CD4-positive, alpha-beta memory T cell (primary cell): ENCODE measurements at regions not wholly inside any gene's neighbourhood (a gene's known extent, or its start where the extent isn't known, plus 50 kb on each side); places are given as distances from the start of the nearest gene placed in this dataset.

Experiments
- CTCF ChIA-PET: fragments of 350-600 bp; sonication (Branson Sonifier 250); formaldehyde crosslinking; loops from one replicate; lab custom pipeline; 2021; ENCODE audit warnings: inconsistent platforms; ENCODE audit not compliant: partially characterized antibody; lab: Charles Lee
- POLR2A ChIA-PET: fragments of 350-600 bp; sonication (Branson Sonifier 250); formaldehyde crosslinking; loops from one replicate; lab custom pipeline; 2021; ENCODE audit not compliant: partially characterized antibody; lab: Charles Lee
- DNase-seq, 5 donors: peaks; one replicate each; pipeline versions ENCODE4 v3.0.0 to v3.0.0-alpha.2; 2020 to 2022; ENCODE audit warnings: mixed read lengths in 1 of 5
- H3K27ac ChIP-seq: one replicate; pipeline ENCODE4 v1.7.0; 2013; ENCODE audit warnings: low read depth, low read length
- H3K27me3 ChIP-seq: 2 replicates; pipeline ENCODE4 v1.7.0; 2013; ENCODE audit warnings: mild to moderate bottlenecking, low read length, moderate library complexity; ENCODE audit not compliant: insufficient read depth
- H3K36me3 ChIP-seq: 2 replicates; pipeline ENCODE4 v1.7.0; 2013; ENCODE audit warnings: mild to moderate bottlenecking, low read length, moderate library complexity; ENCODE audit not compliant: insufficient read depth
- H3K4me1 ChIP-seq: 2 replicates; pipeline ENCODE4 v1.7.0; 2013; ENCODE audit warnings: mild to moderate bottlenecking, low read length, moderate library complexity; ENCODE audit not compliant: insufficient read depth
- H3K4me3 ChIP-seq, 2 donors: one replicate each; pipeline ENCODE4 v1.7.0; 2013; ENCODE audit warnings: low read length in 2 of 2, mild to moderate bottlenecking in 1 of 2
- H3K9me3 ChIP-seq, 2 donors: one replicate each; pipeline ENCODE4 v1.7.0; 2013; ENCODE audit warnings: low read length in 2 of 2, control low read depth in 1 of 2; ENCODE audit not compliant: control insufficient read depth in 1 of 2
- H3K27ac Mint-ChIP-seq, 7 donors: one replicate each; pipeline ENCODE4 v1.8.0; 2020 to 2021; ENCODE audit warnings: mixed read lengths in 7 of 7, mild to moderate bottlenecking in 6 of 7, inconsistent platforms in 3 of 7, moderate library complexity in 3 of 7
- H3K27me3 Mint-ChIP-seq, 2 donors: one replicate each; pipeline ENCODE4 v1.8.0; 2020 to 2021; ENCODE audit warnings: mixed read lengths in 2 of 2
- H3K36me3 Mint-ChIP-seq, 2 donors: one replicate each; pipeline ENCODE4 v1.8.0; 2020 to 2021; ENCODE audit warnings: mixed read lengths in 2 of 2, inconsistent platforms in 1 of 2, mild to moderate bottlenecking in 1 of 2
- H3K4me1 Mint-ChIP-seq, 4 donors: one replicate each; pipeline ENCODE4 v1.8.0; 2020 to 2021; ENCODE audit warnings: mixed read lengths in 4 of 4, mild to moderate bottlenecking in 1 of 4
- H3K4me3 Mint-ChIP-seq, 8 donors: one replicate each; pipeline ENCODE4 v1.8.0; 2020 to 2021; ENCODE audit warnings: mixed read lengths in 8 of 8, mild to moderate bottlenecking in 7 of 8, moderate library complexity in 6 of 8, inconsistent platforms in 3 of 8
- H3K9me3 Mint-ChIP-seq, 8 donors: one replicate each; pipeline ENCODE4 v1.8.0; 2020 to 2021; ENCODE audit warnings: mixed read lengths in 8 of 8, mild to moderate bottlenecking in 5 of 8, inconsistent platforms in 3 of 8, moderate library complexity in 1 of 8
- intact Hi-C: fragments of 100-400 bp; cut with micrococcal nuclease; formaldehyde crosslinking; loops from one replicate; pipeline ENCODE4 v1.15.1; 2023

DNA sequence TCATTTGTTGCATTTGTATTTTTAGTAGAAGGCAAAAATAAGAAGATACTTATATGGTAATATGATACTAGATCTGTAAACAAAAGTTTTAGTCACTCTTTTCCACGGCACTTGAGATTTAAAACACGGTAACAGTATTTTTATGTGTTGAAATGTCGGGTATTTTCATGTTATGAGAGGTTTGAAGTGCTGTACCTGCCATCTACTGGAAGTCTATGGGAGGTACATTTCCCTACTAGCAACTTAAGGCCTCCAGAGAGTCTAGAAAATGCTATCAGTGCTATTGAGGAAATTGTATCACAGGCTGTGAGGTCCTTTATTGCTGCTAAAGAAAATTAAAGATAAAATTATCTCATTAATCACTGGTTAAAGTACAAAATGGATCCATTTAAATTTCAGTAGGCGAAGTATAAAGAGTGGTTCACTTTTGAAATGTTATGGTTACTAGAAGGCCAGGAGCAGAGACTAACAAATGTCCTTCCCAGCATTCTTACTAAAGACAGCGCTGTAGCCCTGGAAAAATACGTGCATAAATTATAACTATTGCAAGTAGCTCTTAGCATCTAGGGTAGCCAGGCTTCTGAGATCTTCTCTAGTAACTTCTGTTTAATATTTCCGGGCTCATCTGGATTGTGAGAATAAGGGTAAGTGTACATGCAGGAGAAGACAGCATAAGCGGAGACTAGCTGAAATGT, 77.6 kb upstream of the PRKD1 start:
- Histone ChIP-seq H3K27ac (no peak overlapping the region), H3K4me3 (no peak overlapping the region), H3K9me3 (no peaks in the 10 kb centered on the region), H3K27me3 (no peaks in the 10 kb centered on the region), H3K4me1 (no peaks in the 10 kb centered on the region), H3K36me3 (no peaks in the 10 kb centered on the region)
- ChIA-PET POLR2A (no interaction called here), CTCF (no interaction called here)
- Mint-ChIP-seq H3K9me3 (peaks cover 0 to 7% (median 4%) of the 10 kb centered on the region in 8 donors), H3K4me3 (no peak overlapping the region), H3K36me3 (no peaks in the 10 kb centered on the region), H3K27ac (no peak overlapping the region), H3K4me1 (no peaks in the 10 kb centered on the region), H3K27me3 (no peaks in the 10 kb centered on the region)
- intact Hi-C loops: no loop called here
- no peak for DNase-seq

- Histone ChIP-seq H3K27me3 (no peaks in the 10 kb centered on the region), H3K9me3 (no peaks in the 10 kb centered on the region), H3K4me1 (no peaks in the 10 kb centered on the region), H3K4me3 (no peak overlapping the region), H3K27ac (no peak overlapping the region), H3K36me3 (no peaks in the 10 kb centered on the region)
- intact Hi-C loops: no loop called here
- no peak for DNase-seq
- Mint-ChIP-seq H3K36me3 (no peaks in the 10 kb centered on the region), H3K27ac (no peak overlapping the region), H3K4me3 (no peak overlapping the region), H3K4me1 (no peaks in the 10 kb centered on the region), H3K9me3 (peaks cover 0 to 8% (median 4%) of the 10 kb centered on the region in 8 donors), H3K27me3 (no peaks in the 10 kb centered on the region)
- POLR2A ChIA-PET: no interaction called here
- CTCF ChIA-PET: no interaction called here
Observed at GRCh38 chr14:30006695-30007094, 79.0 kb upstream of the PRKD1 start.

DNA sequence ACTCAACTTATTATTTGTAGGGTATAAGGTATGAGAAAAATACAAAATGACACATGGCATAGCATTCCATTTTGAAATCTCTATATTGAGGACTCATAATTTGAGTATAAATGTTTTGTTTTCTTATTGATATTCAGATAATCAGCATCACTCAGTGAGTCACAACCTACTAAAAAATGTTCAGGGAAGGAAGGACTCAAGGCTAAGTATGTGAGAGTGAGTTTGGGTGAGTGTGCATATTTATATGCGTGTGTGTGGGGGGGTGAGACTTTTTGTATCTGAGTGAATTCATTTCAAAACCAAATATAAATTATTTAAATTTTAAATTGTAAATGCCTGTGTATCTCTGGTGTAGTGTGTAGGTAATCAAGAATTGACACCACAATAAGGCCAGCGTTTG, 87.8 kb upstream of the PRKD1 start:
- DNase-seq: no peak
- Histone ChIP-seq H3K9me3 (no peaks in the 10 kb centered on the region), H3K4me1 (no peaks in the 10 kb centered on the region), H3K4me3 (no peak overlapping the region), H3K27ac (no peak overlapping the region), H3K36me3 (no peaks in the 10 kb centered on the region), H3K27me3 (no peaks in the 10 kb centered on the region)
- ChIA-PET CTCF (no interaction called here), POLR2A (no interaction called here)
- Mint-ChIP-seq H3K4me1 (no peaks in the 10 kb centered on the region), H3K27ac (no peak overlapping the region), H3K36me3 (no peaks in the 10 kb centered on the region), H3K4me3 (no peak overlapping the region), H3K9me3 (peaks cover 0 to 16% (median 9%) of the 10 kb centered on the region in 8 donors), H3K27me3 (no peaks in the 10 kb centered on the region)
- intact Hi-C loops: no loop called here

- Mint-ChIP-seq H3K4me1 (no peaks in the 10 kb centered on the region), H3K27ac (no peak overlapping the region), H3K4me3 (no peak overlapping the region), H3K36me3 (no peaks in the 10 kb centered on the region), H3K9me3 (peaks cover 0 to 16% (median 9%) of the 10 kb centered on the region in 8 donors), H3K27me3 (no peaks in the 10 kb centered on the region)
- POLR2A ChIA-PET: no interaction called here
- H3K9me3 ChIP-seq: no peaks in the 10 kb centered on the region
- intact Hi-C loops: no loop called here
- CTCF ChIA-PET: no interaction called here
- H3K27me3 ChIP-seq: no peaks in the 10 kb centered on the region
- no peaks in the 10 kb centered on the region for H3K36me3 ChIP-seq
- H3K4me3 ChIP-seq: no peak overlapping the region
- H3K27ac ChIP-seq: no peak overlapping the region
- H3K4me1 ChIP-seq: no peaks in the 10 kb centered on the region
- no peak for DNase-seq
Observed at GRCh38 chr14:30016002-30016401, 88.4 kb upstream of the PRKD1 start.

DNA sequence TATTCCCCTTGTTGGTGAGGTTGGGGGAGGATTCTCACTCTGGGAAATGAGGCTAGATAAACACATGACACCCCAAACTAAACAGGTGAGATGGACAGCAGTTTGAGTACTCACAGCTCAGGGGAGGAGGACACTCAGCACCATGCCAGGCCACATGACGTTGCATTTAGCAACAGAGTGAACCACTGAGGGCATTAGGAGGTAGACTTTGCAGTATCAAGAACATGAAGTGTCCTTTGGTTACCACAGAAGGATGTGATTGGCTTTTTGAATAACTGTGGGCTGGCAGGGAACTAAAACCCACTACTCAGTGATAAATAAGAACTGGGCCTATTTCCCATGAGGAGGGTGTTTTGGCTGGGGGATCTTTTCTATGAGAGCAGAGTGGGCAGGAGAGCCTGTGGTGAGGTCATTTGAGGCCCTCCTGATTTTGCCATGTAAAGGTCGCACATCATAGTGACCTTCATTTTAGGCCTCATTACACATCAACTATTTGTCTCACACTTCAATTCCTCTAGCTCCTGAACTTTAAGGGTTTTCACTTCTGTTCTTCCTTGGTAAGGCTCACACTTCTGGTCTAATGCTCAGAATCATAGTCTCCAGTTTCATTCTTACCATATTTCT, 89.8 kb upstream of the PRKD1 start:
- intact Hi-C loops: no loop called here
- DNase-seq: no peak
- H3K4me1 ChIP-seq: no peaks in the 10 kb centered on the region
- H3K36me3 ChIP-seq: no peaks in the 10 kb centered on the region
- no peak overlapping the region for H3K4me3 ChIP-seq
- Mint-ChIP-seq H3K4me1 (no peaks in the 10 kb centered on the region), H3K4me3 (no peak overlapping the region), H3K36me3 (no peaks in the 10 kb centered on the region), H3K9me3 (peaks cover 0 to 18% (median 6%) of the 10 kb centered on the region in 8 donors), H3K27ac (no peak overlapping the region), H3K27me3 (no peaks in the 10 kb centered on the region)
- ChIA-PET POLR2A (no interaction called here), CTCF (no interaction called here)
- H3K9me3 ChIP-seq: no peaks in the 10 kb centered on the region
- H3K27ac ChIP-seq: no peak overlapping the region
- no peaks in the 10 kb centered on the region for H3K27me3 ChIP-seq

- H3K4me1 ChIP-seq: no peaks in the 10 kb centered on the region
- no peaks in the 10 kb centered on the region for H3K27me3 Mint-ChIP-seq
- H3K4me1 Mint-ChIP-seq: no peaks in the 10 kb centered on the region
- no peak for DNase-seq
- intact Hi-C loops: no loop called here
- H3K27me3 ChIP-seq: no peaks in the 10 kb centered on the region
- POLR2A ChIA-PET: no interaction called here
- no peaks in the 10 kb centered on the region for H3K36me3 Mint-ChIP-seq
- no peak overlapping the region for H3K4me3 Mint-ChIP-seq
- no peaks in the 10 kb centered on the region for H3K9me3 ChIP-seq
- no peak overlapping the region for H3K27ac ChIP-seq
- no peak overlapping the region for H3K27ac Mint-ChIP-seq
- CTCF ChIA-PET: no interaction called here
- H3K4me3 ChIP-seq: no peak overlapping the region
- H3K36me3 ChIP-seq: no peaks in the 10 kb centered on the region
- peaks cover 0 to 22% (median 6%) of the 10 kb centered on the region in 8 donors for H3K9me3 Mint-ChIP-seq
Observed at GRCh38 chr14:30020271-30020670, 92.6 kb upstream of the PRKD1 start.

DNA sequence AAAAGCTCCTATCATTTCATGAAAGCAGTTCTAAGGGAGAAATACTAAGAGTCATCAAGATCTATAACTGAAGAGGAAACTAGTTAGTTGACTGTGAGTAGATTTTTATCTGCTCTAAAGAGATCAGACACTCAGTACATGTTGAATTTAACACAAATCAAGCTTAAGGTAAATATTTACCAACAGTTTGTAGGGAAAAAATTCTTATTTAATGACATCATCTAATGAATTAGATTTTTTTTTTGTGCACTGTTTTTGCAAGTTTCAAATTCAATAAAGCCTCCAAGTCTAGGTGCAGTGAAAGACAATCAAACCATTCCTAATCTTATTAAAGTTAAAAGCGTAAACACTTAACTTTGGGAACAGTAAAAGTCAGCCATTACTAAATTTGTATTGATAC, 93.0 kb upstream of the PRKD1 start:
- H3K27me3 ChIP-seq: no peaks in the 10 kb centered on the region
- no peaks in the 10 kb centered on the region for H3K4me1 Mint-ChIP-seq
- H3K4me3 Mint-ChIP-seq: no peak overlapping the region
- H3K36me3 ChIP-seq: no peaks in the 10 kb centered on the region
- no peak overlapping the region for H3K27ac ChIP-seq
- no peaks in the 10 kb centered on the region for H3K27me3 Mint-ChIP-seq
- POLR2A ChIA-PET: no interaction called here
- CTCF ChIA-PET: no interaction called here
- no peaks in the 10 kb centered on the region for H3K4me1 ChIP-seq
- H3K4me3 ChIP-seq: no peak overlapping the region
- H3K9me3 ChIP-seq: no peaks in the 10 kb centered on the region
- H3K27ac Mint-ChIP-seq: no peak overlapping the region
- DNase-seq: no peak
- peaks cover 0 to 22% (median 5%) of the 10 kb centered on the region in 8 donors for H3K9me3 Mint-ChIP-seq
- intact Hi-C loops: no loop called here
- no peaks in the 10 kb centered on the region for H3K36me3 Mint-ChIP-seq
